Skeletal muscle cell (primary cell): ENCODE measurements at regions not wholly inside any gene's neighbourhood (a gene's known extent, or its start where the extent isn't known, plus 50 kb on each side); places are given as distances from the start of the nearest gene placed in this dataset.
"Not testable (repeated sequence)": the region's sequence is repeated elsewhere in the genome, so short reads cannot be mapped to it uniquely, and the experiment has no call there.

Source experiments
- DNase-seq: peaks from one replicate; pipeline ENCODE4 v3.0.0-alpha.2; 2010; ENCODE audit warnings: low read depth
- H3K4me3 ChIP-seq: 2 replicates; pipeline ENCODE4 v1.5.1; 2011; ENCODE audit warnings: low read depth, mild to moderate bottlenecking, control low read depth, low read length, moderate library complexity

GRCh38 chr12:88839486-88839885 lies 259.2 kb upstream of the KITLG start:
- no peak overlapping the region for H3K4me3 ChIP-seq
- DNase-seq: no peak

GRCh38 chr12:88836156-88836555 lies 255.9 kb upstream of the KITLG start:
- no peak for DNase-seq
- H3K4me3 ChIP-seq: no peak overlapping the region

DNA sequence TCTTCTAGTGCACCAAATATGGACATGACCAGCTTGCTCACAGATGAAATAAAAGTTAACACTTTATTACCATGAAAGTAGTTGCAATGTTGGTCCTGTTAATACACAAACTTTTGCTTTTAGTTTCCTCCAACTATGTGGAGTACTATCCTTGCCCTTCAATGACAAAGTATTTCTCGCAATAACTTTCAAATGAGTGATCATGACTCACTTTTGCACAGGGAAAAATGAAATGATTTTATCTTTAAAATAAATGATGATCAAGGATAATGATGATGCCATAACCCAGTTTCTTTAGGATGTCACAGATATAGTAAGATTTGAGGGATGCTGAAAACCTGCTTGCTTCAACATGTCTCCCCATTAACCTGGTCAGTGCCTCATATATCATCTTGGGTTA lies 254.0 kb upstream of the KITLG start:
- H3K4me3 ChIP-seq: no peak overlapping the region
- DNase-seq: no peak

- H3K4me3 ChIP-seq: no peak overlapping the region
- DNase-seq: no peak
These were observed 253.4 kb upstream of the KITLG start for GRCh38 chr12:88833641-88834116.

DNA sequence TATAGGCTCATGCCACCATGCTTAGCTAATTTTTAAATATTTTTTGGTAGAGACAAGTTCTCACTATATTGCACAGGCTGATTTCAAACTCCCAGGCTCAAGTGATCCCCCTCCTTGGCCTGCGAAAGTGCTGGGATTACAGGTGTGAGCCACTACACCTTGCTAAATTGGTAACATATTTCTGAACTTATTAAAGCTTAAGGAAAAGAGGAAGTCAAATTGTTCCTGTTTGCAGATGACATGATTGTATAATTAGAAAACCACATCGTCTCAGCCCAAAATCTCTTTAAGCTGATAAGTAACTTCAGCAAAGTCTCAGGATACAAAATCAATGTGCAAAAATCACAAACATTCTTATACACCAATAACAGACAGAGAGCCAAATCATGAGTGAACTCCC lies 248.3 kb upstream of the KITLG start:
- not testable (repeated sequence) for H3K4me3 ChIP-seq, DNase-seq

DNA sequence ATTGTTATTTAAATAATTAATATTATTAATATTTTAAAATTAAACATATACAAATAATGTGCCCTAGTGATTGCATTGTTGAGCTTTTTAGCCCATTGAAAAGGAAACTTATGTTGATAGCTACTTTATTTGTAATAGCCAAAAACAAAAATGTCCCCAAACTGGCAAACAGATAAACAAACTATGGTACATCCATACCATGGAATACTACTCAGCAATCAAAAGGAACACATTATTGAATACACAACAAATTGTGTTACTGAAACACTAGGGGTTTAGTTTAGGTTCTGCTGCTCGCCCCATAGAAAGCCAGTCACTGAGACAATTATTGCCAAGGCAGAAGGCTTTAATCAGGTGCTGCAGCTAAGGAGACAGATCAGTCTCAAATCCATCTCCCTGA lies 239.7 kb upstream of the KITLG start:
- no peak for DNase-seq
- no peak overlapping the region for H3K4me3 ChIP-seq

- no peak for DNase-seq
These were observed 235.9 kb upstream of the KITLG start for GRCh38 chr12:88816201-88816600.

GRCh38 chr12:88814779-88815178 lies 234.5 kb upstream of the KITLG start:
- H3K4me3 ChIP-seq: no peak overlapping the region
- DNase-seq: no peak

More at GRCh38 chr12:88816201-88816600, 235.9 kb upstream of the KITLG start:
- no peak overlapping the region for H3K4me3 ChIP-seq

DNA sequence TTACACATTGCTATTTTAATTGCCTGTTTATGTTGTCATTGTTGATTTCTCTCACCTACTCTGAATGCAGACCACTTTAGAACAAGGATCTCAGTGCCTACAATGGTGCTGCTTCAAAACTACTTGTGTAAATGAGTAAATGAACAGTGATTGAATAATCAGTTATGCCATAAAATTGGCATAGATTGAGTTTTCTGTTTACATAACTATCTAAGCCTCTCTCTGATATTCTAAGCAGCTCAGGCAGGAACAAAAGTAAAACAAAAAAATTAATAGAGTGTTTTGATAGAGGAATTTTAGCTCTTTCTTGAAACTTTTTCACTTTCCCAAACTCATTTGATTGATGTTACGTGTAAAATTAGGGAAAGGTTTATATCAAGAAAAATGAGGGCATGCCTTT lies 232.3 kb upstream of the KITLG start:
- DNase-seq: no peak
- H3K4me3 ChIP-seq: no peak overlapping the region

- no peak overlapping the region for H3K4me3 ChIP-seq
- DNase-seq: no peak
These were observed 230.5 kb upstream of the KITLG start for GRCh38 chr12:88810806-88811205.

DNA sequence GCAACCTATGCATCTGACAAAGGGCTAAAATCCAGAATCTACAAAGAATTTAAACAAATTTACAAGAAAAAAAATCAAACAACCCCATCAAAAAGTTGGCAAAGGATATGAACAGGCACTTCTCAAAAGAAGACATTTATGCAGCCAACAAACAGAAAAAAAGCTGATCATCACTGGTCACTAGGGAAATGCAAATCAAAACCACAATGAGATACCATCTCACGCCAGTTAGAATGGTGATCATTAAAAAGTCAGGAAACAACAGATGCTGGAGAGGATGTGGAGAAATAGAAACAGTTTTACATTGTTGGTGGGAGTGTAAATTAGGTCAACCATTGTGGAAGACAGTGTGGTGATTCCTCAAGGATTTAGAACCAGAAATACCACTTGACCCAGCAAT lies 229.6 kb upstream of the KITLG start:
- not testable (repeated sequence) for H3K4me3 ChIP-seq, DNase-seq

DNA sequence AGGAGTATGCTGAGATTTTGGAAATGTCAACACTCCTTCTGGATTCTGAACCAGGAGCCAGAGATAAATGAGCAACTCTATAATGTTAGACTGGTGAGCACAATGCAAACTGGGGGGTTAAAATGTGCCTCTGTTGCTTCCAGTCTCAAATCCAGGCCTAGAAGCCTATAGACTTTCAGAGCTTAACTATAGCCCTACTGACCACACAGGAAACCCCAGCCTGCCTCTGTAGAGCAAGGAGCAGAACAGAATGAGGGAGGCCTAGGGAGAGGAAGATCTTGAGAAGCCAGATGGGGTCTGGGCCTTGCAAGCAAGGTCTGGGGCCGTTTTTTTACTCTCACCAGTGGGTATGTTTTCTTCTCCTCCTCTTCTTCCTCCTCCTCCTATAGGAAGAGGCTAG lies 225.4 kb upstream of the KITLG start:
- no peak for DNase-seq
- H3K4me3 ChIP-seq: no peak overlapping the region

DNA sequence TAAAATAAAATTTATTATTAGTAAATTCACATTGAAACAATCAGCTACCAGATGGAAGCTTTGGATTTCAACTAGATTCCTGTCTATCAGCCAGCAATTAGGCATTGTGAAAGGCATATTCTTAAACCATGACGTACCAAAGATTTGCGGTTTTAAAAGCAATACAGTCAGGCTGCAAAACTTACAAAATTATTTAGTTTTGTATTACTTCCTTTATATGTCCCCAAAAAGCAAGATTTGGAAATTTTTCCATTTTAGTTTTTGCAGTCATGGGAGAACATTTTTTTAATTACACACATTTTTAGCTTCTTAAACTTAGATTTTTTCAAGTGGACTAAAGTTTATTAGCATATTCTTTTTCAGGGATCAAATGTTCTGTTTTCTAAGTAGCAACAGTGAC lies 225.0 kb upstream of the KITLG start:
- H3K4me3 ChIP-seq: no peak overlapping the region
- no peak for DNase-seq

GRCh38 chr12:88802096-88802706 lies 221.9 kb upstream of the KITLG start:
- no peak for DNase-seq

DNA sequence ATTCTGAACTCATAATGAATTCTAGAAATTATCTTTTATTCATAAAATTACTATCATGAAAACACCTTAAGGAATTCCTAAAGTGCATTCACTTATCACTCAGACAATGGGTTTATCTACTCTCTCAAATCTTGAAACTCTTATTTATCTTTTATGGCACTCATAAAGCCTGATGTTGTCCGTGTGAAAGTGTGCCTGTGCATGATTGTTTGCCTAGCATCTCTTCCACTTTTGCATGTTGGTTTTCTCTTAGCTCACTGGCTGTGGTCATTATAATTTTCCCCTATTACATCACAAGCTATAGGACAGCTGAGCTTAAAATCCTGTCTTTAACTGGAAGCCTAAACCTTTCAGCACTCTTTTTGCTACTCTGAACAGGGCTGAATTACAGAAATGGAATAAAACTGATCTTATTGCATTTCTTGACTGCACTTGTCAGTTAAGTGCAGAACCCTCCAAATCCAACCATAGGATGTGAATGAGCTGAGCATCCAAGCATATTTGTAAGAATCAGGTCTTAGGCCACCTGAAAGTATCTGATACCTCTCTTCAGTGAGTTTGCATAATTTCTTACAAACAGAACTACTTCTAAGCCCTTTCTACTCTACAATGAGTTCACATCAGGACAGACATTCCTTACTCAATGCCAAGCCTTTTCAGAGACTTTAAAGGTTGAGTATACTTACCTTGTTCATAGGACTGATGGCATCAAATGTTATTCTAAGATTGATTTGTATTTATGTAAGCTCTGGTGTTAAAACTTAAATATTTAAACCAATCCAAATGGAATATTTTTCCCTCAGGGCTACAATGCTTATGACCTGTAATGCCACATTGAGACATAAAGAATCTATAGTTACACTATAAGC lies 221.2 kb upstream of the KITLG start:
- no peak overlapping the region for H3K4me3 ChIP-seq
- DNase-seq: no peak

More at GRCh38 chr12:88802096-88802706, 221.9 kb upstream of the KITLG start:
- H3K4me3 ChIP-seq: no peak overlapping the region

DNA sequence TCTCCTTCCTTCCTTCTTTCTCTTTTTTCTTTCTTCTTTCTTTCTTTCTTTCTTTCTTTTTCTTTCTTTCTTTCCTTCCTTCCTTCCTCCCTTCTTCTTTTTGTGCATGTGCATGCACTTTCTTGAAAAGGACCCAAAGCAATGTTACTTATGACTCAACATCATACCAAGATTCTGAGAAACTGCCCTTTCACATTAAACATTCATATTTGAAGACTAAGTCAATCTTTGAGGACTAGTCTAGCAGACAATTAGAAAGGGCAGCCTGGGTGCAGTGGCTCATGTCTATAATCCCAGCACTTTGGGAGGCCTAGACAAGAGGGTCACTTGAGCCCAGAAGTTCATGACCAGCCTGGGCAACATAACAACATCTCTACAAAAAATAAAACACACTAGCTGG lies 212.8 kb upstream of the KITLG start:
- no peak overlapping the region for H3K4me3 ChIP-seq
- no peak for DNase-seq

- DNase-seq: no peak
- no peak overlapping the region for H3K4me3 ChIP-seq
These were observed 210.0 kb upstream of the KITLG start for GRCh38 chr12:88790231-88790630.

- DNase-seq: no peak
- H3K4me3 ChIP-seq: no peak overlapping the region
These were observed 203.9 kb upstream of the KITLG start for GRCh38 chr12:88784166-88784565.

- no peak overlapping the region for H3K4me3 ChIP-seq
- DNase-seq: no peak
These were observed 202.1 kb upstream of the KITLG start for GRCh38 chr12:88782351-88782750.

DNA sequence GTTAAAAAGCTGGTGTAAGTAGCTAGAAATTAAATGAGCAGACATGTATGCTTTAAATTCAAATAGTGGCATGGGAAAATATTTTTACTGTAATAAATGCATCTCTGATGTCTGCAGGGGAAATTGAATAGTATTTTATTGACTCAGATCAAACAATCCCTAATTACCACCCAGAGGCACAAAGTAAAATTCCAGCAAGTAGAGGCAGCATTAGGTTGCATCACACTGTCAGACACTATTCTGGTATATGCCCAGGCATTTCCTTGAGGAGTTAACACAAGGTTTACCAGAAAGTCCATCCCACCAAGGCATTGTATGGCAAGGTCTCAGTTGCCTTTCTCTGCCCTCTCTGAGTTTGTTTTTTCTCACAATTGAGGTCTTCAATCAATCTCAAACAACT lies 201.6 kb upstream of the KITLG start:
- DNase-seq: no peak
- no peak overlapping the region for H3K4me3 ChIP-seq

- H3K4me3 ChIP-seq: no peak overlapping the region
- no peak for DNase-seq
These were observed 197.8 kb upstream of the KITLG start for GRCh38 chr12:88778064-88778463.
